Muscle layer of duodenum (tissue), 2 donors: ENCODE measurements at regions not wholly inside any gene's neighbourhood (a gene's known extent, or its start where the extent isn't known, plus 50 kb on each side); places are given as distances from the start of the nearest gene placed in this dataset.
"Not testable (repeated sequence)": the region's sequence is repeated elsewhere in the genome, so short reads cannot be mapped to it uniquely, and the experiment has no call there.

ENCODE experiments used
- H3K27ac ChIP-seq: one replicate; pipeline ENCODE4 v1.7.0; 2013; ENCODE audit warnings: mild to moderate bottlenecking, low read length
- H3K27me3 ChIP-seq: one replicate; pipeline ENCODE4 v1.7.0; 2013; ENCODE audit warnings: low read depth, mild to moderate bottlenecking, control low read depth, low read length
- H3K36me3 ChIP-seq, 2 donors: one replicate each; pipeline ENCODE4 v1.7.0; 2013; ENCODE audit warnings: low read length in 2 of 2, control low read depth in 1 of 2, mild to moderate bottlenecking in 1 of 2; ENCODE audit not compliant: insufficient read depth in 2 of 2, control insufficient read depth in 1 of 2
- H3K4me1 ChIP-seq, 2 donors: one replicate each; pipeline ENCODE4 v1.7.0; 2013; ENCODE audit warnings: low read length in 2 of 2, mild to moderate bottlenecking in 2 of 2, control low read depth in 1 of 2, moderate library complexity in 1 of 2; ENCODE audit not compliant: insufficient read depth in 2 of 2, control insufficient read depth in 1 of 2
- H3K4me3 ChIP-seq, 2 donors: one replicate each; pipeline ENCODE4 v1.7.0; 2013; ENCODE audit warnings: low read length in 2 of 2, low read depth in 1 of 2, mild to moderate bottlenecking in 1 of 2
- H3K9me3 ChIP-seq, 2 donors: one replicate each; pipeline ENCODE4 v1.7.0; 2013; ENCODE audit warnings: low read length in 2 of 2, control low read depth in 1 of 2, mild to moderate bottlenecking in 1 of 2; ENCODE audit not compliant: control insufficient read depth in 1 of 2
- donor health status: healthy.

- no peaks in the 10 kb centered on the region for H3K36me3 ChIP-seq
- H3K27ac ChIP-seq = no peak overlapping the region
- no peak overlapping the region for H3K4me3 ChIP-seq
- H3K4me1 ChIP-seq = no peaks in the 10 kb centered on the region
- no peaks in the 10 kb centered on the region for H3K27me3 ChIP-seq
- no peaks in the 10 kb centered on the region for H3K9me3 ChIP-seq
These were observed 456.7 kb upstream of the DCN start for GRCh38 chr12:91639327-91639726.

GRCh38 chr12:91637789-91638624, 455.4 kb upstream of the DCN start:
- Histone ChIP-seq H3K27me3 (no peaks in the 10 kb centered on the region), H3K4me3 (no peak overlapping the region), H3K9me3 (peaks cover 0 to 3% of the 10 kb centered on the region in 2 donors), H3K27ac (no peak overlapping the region), H3K4me1 (no peaks in the 10 kb centered on the region), H3K36me3 (no peaks in the 10 kb centered on the region)

GRCh38 chr12:91636721-91637120, 454.1 kb upstream of the DCN start:
- Histone ChIP-seq H3K36me3 (no peaks in the 10 kb centered on the region), H3K4me3 (no peak overlapping the region), H3K9me3 (peaks cover 0 to 3% of the 10 kb centered on the region in 2 donors), H3K4me1 (no peaks in the 10 kb centered on the region), H3K27me3 (no peaks in the 10 kb centered on the region), H3K27ac (no peak overlapping the region)

- H3K4me3 ChIP-seq, H3K4me1 ChIP-seq, H3K9me3 ChIP-seq, H3K36me3 ChIP-seq, H3K27me3 ChIP-seq, H3K27ac ChIP-seq: not testable (repeated sequence)
These were observed 451.7 kb upstream of the DCN start for GRCh38 chr12:91634386-91634713.

GRCh38 chr12:91633734-91634357, 451.2 kb upstream of the DCN start:
- no peak overlapping the region for H3K4me3 ChIP-seq

GRCh38 chr12:91633206-91633605, 450.6 kb upstream of the DCN start:
- Histone ChIP-seq H3K9me3 (peaks cover 0 to 3% of the 10 kb centered on the region in 2 donors), H3K4me3 (no peak overlapping the region), H3K36me3 (no peaks in the 10 kb centered on the region), H3K27ac (no peak overlapping the region), H3K27me3 (no peaks in the 10 kb centered on the region), H3K4me1 (no peaks in the 10 kb centered on the region)

More at GRCh38 chr12:91633734-91634357, 451.2 kb upstream of the DCN start:
- Histone ChIP-seq H3K27me3 (no peaks in the 10 kb centered on the region), H3K27ac (no peak overlapping the region), H3K9me3 (peaks cover 0 to 3% of the 10 kb centered on the region in 2 donors), H3K4me1 (no peaks in the 10 kb centered on the region), H3K36me3 (no peaks in the 10 kb centered on the region)

GRCh38 chr12:91632042-91632786, 449.6 kb upstream of the DCN start:
- H3K9me3 ChIP-seq = peaks cover 0 to 3% of the 10 kb centered on the region in 2 donors
- no peak overlapping the region for H3K27ac ChIP-seq
- H3K4me3 ChIP-seq = no peak overlapping the region
- no peaks in the 10 kb centered on the region for H3K36me3 ChIP-seq
- no peaks in the 10 kb centered on the region for H3K4me1 ChIP-seq
- H3K27me3 ChIP-seq = no peaks in the 10 kb centered on the region

GRCh38 chr12:91630596-91631293, 448.1 kb upstream of the DCN start:
- H3K4me1 ChIP-seq = no peaks in the 10 kb centered on the region
- no peaks in the 10 kb centered on the region for H3K27me3 ChIP-seq
- no peak overlapping the region for H3K4me3 ChIP-seq
- peaks cover 3 to 4% of the 10 kb centered on the region in 2 donors for H3K9me3 ChIP-seq
- no peak overlapping the region for H3K27ac ChIP-seq
- H3K36me3 ChIP-seq = no peaks in the 10 kb centered on the region

- no peaks in the 10 kb centered on the region for H3K27me3 ChIP-seq
- H3K4me3 ChIP-seq = no peak overlapping the region
- H3K27ac ChIP-seq = no peak overlapping the region
- H3K4me1 ChIP-seq = no peaks in the 10 kb centered on the region
- H3K36me3 ChIP-seq = no peaks in the 10 kb centered on the region
- H3K9me3 ChIP-seq = peaks cover 3 to 4% of the 10 kb centered on the region in 2 donors
These were observed 447.5 kb upstream of the DCN start for GRCh38 chr12:91630083-91630482.

- Histone ChIP-seq H3K9me3 (peaks cover 3 to 4% of the 10 kb centered on the region in 2 donors), H3K4me1 (no peaks in the 10 kb centered on the region), H3K4me3 (no peak overlapping the region), H3K27me3 (no peaks in the 10 kb centered on the region), H3K27ac (no peak overlapping the region), H3K36me3 (no peaks in the 10 kb centered on the region)
These were observed 446.8 kb upstream of the DCN start for GRCh38 chr12:91629440-91629839.

- Histone ChIP-seq H3K9me3 (peaks cover 0 to 4% of the 10 kb centered on the region in 2 donors), H3K4me3 (no peak overlapping the region), H3K36me3 (no peaks in the 10 kb centered on the region), H3K27ac (no peak overlapping the region), H3K4me1 (no peaks in the 10 kb centered on the region), H3K27me3 (no peaks in the 10 kb centered on the region)
These were observed 446.0 kb upstream of the DCN start for GRCh38 chr12:91628656-91629055.
